HuH-7.5 (cell line): ENCODE measurements at regions not wholly inside any gene's neighbourhood (a gene's known extent, or its start where the extent isn't known, plus 50 kb on each side); places are given as distances from the start of the nearest gene placed in this dataset.
"Not testable (repeated sequence)": the region's sequence is repeated elsewhere in the genome, so short reads cannot be mapped to it uniquely, and the experiment has no call there.

Experiments
- DNase-seq: peaks from one replicate; pipeline ENCODE4 v3.0.0; 2011; ENCODE audit warnings: low spot score

DNA sequence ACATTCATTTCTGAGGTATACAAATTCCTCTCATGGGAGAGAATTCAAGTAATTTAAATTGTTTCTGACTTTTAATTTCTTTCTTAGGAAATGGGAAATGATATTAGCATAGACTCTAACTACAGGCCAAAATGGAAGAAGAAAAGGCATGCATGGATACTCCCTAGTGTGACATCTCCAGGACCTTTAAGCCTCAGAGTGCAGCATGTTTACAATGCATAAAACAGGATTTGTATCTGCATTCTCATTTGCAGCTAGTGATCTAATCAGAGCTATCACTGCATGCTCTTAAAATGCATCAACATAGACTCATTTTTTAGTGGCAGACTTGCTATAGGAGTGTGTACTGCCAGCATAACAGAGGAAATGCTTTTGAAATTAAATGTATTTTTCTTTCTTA, 224.6 kb upstream of the GOT2 start:
- no peak for DNase-seq

DNA sequence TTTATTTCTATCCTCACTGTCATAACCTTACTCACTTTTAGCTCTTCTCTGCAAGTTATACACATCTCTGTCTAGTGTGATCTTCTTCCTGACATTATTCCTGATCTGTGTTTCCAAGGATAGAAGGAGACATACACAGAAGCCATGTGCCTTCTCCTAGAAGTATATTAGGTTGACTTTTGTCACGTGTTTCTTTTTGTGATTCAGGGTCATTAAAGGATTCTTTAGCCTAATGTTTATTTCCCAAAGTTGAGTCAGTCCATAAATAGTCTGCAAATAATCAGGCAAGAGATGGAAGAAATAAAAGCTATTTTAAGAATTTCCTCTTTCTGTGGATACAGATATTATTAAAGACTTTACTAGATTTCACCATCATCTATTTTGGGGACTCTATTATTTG, 214.1 kb upstream of the GOT2 start:
- DNase-seq, result no peak

DNA sequence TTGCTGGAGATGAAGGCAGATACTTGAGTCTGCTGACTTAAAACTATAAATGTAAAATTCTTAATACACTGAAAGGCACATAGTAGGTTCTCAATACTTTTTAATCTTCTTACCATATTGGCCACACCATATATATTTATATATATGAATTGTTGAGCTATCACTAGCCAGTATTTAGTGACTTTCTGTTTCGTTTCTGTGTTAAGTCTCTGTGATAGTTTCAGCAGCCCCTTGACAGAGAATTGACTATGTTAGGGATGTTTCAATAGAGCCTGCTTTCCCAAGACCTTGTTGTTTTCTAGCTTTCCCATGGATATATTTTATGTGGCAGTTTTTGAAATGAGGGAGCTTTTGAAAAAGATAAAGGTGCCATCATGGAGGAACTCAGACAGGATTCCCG, 206.5 kb upstream of the GOT2 start:
- no peak for DNase-seq

DNA sequence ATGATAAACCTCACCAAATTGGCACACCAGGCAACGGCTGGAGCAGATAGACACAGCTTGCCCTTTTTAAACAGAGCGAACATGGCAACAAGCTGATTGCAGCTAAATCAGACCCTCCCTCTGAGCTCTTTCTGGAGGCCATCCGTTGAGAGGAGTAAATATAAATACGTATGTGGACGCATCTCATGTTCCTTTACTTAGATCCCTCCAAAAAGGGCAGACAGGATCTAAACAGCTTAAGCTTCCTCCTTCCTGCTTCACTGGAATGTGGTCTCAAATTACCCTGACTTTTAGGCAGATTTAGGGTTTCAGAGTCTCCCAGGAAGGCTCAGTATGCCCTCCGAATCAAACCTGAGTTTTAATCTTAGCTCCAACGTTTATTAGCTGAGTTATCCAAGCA, 204.7 kb upstream of the GOT2 start:
- no peak for DNase-seq

DNA sequence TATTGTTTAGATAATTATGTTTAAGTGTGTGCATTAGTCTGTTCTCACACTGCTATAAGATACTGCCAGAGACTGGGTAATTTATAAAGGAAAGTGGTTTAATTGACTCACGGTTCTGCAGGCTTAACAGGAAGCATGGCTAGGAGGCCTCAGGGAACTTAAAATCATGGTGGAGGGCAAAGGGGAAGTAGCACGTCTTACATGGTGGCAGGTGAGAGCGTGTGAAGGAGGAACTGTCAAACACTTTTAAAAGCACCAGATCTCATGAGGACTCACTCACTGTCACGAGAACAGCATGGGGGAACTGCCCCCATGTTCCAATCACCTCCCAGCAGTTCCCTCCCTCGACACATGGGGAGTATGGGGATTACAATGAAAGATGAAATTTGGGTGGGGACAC, 203.5 kb upstream of the GOT2 start:
- DNase-seq, result no peak

DNA sequence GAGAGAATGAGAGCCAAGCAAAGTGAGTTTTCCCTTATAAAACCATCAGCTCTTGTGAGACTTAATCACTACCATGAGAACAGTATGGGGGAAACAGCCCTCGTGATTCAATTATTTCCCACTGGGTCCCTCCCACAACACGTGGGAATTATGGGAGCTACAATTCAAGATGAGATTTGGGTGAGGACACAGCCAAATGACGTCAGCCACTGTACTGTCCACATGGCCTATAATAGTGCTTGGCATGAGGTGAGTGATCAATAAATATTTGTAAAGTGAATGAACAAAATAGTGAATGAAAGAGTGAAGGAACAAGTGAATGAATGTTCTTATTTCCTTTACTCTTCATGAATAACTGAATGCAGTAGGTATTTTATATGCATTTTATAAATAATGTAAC, 199.1 kb upstream of the GOT2 start:
- no peak for DNase-seq

DNA sequence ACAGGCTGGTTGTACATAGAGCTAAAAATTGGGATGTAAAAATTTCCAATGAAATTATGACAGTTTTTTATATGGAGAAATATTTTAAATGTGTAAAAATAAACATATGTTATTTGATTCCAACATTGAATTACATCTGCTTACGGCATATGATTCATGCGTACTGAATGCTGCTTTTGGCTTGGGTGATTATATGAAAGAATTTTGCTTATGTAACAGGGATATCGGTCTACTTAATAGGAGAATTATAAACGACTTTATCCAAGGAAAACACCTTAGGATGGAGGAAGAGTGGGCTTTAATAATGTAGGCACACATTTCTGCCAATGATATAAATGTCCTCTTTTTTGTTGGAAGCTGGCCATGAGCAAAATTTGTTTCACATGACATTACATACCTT, 197.3 kb upstream of the GOT2 start:
- DNase-seq, result no peak

DNA sequence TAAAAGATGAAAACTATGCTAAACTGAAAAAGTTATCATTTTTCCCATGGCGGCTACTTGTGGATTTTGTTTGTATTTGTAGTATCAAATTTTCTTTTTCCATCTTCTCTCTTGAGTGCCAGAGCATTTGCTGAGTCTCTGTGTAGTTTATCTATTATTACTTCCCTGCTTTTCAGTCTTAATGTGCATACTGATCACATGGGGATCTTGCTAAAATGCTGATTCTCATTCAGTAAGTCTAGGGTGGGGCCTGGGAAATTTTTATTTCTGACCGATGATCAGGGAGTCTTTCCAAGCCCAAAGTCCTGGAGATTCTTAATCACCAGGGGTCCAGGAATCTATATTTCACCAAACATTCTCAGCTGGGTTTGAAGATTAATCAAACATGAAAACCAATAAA, 189.0 kb upstream of the GOT2 start:
- no peak for DNase-seq

DNA sequence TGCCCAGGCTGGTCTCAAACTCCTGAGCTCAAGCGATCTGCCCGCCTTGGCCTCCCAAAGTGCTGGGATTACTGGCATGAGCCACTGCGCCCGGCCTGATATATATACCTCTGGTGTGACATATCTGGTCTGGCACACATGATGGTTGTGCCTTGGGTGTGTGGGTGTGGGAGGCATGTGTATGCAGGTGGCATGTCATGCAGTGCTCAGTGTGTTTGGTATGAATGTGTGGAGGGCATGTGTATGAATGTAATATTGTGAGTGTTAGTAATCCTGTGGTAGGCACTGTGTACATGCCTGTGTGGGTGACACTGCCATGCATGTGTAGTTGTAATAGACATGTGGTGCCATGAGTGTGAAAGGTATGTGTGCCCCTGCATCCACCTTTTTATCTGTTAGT, 179.3 kb upstream of the GOT2 start:
- no peak for DNase-seq

DNA sequence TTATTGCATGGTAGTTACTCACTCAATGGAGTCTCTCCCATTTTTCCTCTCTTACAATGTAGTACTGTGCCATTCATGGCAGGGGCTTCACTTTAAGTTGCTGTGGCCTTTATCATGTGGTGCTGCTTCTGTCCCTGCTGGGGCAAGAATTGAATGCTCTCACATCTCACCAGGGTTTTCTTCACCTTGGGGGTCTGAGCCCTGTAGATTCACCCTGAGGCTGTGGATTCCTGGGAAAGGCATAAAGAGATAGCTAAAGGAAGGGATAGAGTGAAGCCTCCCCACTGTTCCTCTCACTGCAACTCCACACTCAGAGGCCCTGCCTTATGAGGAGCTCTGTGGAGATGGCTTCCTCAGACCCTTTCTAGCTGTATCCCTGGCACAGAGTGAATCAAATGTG, 178.5 kb upstream of the GOT2 start:
- no peak for DNase-seq

DNA sequence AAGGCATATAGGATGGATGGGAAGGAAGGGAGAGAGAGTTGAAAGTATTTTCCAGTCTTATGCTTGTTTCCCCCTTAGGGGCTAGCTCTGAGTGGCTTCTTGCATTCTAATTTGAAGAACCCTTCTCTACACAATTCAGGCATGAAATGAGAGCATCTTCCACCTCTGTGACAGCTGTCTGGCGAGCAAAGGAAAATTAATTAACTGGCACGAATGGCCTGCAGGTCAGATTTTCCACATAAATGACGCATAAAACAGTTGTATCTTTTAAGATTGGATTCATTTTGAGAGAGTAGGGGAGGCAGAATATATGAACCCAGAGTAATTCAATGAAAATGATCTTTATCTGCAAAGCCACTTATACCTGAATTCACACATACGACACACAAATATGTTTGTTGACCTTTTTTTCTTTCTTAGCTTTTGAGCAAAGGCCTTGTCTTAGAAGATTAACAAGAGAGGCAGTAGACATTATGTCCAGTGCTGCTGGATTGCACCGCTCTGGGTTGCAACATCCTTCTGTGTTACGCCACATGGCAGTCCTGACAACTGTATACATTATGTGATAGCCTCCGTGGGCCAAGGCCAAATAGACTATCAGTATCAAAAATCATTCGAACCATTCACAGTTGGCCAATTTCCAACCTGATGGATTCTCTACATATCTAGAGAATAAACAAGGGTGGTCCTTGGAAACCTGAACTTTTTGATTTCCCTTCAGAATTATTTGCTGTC, 173.0 kb upstream of the GOT2 start:
- DNase-seq, result no peak

DNA sequence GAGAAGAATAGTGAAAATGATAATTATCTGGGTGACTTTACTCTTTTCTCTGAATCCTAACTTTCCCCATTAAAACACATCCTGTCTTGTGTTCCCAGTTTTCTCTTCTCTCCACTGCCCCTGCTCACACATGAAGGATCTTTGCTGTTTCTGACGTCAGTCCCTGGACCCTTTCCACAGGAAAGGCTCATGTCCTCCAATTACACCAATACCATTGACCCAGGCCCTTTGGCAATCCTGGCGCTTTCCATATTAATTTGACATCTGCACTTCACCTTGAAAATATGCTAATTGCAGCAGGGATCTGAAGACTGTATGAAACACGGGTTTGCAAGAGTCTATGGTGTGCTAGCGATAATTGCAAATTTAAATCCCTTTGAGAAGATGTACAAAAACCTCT, 170.2 kb upstream of the GOT2 start:
- no peak for DNase-seq

DNA sequence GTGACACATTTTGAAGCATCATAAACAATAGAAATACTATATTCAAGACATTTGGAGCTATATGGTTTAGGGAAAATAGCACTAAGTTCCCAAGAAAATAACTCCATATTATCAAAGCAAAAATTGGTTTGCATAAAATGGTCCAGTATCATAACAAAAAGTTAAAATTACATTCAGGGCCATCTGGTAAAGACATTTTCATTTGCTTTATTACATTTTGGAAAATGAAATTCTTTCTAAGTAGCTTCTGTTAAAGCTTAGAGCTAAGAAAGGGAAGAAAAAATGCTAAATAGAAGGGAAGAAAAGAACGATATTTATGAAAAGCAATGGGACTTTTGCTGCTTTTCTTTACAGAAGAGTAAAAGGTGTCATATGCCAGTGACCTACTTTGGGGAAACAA, 155.4 kb upstream of the GOT2 start:
- no peak for DNase-seq

DNA sequence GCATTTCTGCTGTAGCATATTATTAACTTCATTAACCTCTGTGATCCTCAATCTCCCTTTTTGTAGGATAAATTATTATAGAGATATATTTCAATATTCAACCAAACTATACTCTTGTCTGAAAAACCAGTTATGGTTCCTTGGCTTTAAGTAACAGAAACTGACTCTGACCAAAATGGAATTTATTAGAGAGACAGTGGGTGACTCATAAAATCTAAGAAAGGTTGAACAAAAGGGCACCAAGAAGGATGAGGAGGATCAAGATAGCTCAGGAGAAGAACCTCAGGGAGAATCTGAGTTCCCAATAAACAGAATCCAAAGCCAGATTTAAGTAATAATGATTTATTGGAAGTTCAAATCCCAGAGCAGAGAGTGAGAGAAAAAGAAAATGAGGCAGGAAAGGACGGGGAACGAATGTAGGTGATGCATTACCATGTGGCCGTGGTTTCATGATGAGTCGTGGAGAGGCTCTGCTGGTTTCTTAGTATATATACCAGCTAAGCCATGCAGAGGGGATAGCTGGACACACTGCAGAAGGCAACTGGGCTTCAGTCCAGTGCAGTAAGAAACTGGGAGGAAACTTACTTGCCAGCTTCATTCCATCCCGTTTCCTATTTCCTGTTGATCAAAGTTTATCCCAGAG, 151.5 kb upstream of the GOT2 start:
- no peak for DNase-seq

DNA sequence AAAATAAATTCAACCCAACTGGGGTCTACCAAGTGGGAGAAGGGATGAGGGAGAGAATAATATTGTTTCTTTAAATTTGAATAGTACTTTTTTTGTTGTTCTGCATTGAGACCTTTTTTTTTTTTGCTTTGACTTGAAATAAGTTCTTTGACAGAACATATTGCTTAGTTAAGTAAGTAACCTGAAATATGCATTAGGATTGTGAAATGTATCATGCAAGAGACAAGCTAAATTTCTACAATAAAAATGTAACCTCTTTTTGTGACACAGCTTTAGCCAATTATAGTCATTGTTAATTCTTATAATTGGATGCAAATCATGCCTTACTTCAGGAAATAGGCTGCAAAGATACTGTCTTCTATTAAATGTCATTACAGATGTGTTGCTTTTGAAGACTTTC, 150.0 kb upstream of the GOT2 start:
- DNase-seq, result no peak

DNA sequence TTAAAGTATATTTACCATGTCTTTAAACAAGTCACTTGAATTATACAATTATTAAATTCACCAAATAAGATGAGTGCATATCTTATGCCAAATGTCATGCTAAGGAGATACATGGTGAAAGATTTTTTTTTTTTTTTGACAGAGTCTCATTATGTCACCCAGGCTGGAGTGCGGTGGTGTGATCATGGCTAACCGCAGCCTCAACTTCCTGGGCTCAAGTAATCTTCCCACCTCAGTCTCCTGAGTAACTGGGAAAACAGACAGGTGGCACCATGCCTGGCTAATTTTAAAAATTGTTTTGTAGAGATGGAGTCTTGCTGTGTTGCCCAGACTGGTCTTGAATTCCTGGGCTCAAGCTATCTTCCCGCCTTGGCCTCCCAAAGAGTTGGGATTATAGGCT, 149.0 kb upstream of the GOT2 start:
- DNase-seq, result no peak

DNA sequence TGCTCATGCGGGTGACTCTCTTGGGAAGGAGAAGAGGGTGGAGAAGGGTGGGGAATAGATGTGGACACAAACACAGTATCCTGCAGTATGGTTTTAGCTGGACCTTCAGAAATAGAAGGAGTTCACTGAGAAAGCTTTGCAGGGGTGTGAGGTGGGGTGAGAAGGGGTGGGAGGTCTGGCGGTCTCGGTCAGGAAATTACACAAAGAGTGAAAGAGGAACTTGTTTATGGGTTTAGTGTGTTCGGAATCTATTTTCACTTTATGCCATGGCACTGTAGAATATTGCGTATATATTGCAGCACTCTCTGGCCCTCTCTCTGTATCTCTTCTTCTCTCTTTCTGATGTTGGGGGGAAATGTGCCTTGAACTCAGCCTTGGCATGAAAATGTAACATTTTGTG, 148.2 kb upstream of the GOT2 start:
- no peak for DNase-seq

DNA sequence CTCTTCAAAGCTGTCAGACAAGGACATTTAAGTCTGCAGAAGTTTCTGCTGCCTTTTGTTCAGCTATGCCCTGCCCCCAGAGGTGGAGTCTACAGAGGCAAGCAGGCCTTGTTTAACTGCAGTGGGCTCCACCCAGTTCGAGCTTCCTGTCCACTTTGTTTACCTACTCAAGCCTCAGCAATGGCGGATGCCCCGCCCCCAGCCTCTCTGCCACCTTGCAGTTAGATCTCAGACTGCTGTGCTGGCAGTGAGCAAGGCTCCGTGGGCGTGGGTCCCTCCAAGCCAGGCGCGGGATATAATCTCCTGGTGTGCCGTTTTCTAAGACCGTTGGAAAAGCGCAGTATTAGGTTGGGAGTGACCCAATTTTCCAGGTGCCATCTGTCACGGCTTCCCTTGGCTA, 144.5 kb upstream of the GOT2 start:
- not testable (repeated sequence) for DNase-seq

DNA sequence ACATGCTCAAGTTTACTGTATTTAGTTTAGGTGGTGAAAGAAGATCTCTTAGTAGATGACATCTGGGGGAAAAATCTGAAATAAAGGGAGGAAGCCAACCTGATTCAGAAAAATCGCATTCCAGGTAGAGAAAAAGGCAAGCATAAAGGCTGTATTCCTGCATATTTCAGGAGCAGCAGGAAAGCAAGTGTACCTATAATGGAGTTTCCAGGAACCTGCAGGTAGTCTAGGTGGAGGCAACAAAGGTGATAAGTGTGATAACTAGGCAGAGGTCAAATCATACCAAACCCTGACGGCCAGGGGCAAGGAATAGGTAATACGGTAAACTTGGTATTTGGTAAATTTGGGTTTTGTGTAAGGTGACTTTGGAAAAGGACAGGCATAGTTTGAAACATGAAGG, 132.8 kb upstream of the GOT2 start:
- no peak for DNase-seq

DNA sequence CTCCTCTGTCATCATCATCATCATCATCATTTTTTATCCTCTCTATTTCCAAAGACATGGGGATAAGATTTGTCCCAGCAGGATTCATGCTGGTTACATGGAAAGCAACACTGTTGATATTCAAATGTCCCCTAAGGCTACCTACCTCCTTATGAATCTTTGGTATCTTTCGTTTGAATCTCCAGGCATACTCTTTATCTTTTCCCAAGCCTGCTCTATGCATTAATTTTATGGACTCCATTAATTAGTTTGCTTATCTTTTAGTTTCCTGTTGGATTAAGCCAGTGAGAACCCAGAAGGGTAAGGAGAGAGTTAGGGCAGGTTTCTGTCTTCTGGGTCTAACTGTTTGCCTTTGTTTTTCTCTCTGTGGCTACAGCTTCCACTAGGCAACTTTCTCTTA, 129.6 kb upstream of the GOT2 start:
- no peak for DNase-seq

DNA sequence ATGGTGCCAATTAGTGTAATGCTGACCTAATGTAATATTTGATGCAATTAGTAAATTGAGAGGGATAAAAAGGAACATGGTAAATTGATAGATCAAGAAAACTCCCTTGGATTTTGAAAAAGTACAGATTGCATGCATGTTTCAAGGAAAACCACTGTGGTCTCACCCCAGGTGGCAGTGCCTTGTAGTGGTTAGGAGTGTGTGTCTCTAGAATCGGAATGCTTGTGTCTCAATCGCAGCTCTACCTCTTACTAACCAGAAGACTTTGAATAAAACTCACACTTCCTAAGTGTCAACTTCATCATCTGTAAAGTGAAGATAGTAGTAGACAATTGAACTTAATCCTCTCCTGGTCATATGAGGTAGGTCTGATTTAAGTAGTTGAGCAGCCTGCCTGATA, 128.9 kb upstream of the GOT2 start:
- no peak for DNase-seq

DNA sequence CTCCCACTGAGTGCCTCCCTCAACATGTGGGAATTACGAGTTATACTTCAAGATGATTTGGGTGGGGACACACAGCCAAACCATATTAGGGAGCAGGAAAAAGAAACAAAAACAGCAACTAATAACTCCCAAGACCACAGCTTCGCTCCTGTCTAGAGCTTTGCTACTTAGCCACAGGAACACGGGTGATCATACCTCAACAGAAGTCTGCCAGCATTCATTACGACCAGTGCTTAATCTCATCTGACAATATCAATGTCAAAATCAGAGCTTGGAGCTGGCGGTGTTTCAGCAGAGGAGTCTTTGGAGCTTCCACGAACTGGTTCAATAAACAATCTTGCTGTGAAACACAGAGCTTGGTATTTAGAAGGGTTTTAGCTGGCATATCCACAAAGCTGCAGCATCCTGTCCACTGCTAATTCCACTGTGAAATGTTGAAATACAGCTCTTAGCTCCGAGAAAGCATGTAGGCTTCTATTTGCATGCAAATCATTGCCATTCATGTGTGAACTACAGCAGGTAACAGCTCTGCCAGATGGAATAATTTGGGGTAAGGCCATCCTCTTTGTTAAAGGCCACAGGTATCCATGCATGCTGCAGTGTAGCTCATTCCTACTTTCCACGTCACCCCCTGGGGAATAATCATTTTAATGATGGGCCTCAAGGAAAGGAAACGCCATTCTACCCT, 128.4 kb upstream of the GOT2 start:
- DNase-seq, result no peak

DNA sequence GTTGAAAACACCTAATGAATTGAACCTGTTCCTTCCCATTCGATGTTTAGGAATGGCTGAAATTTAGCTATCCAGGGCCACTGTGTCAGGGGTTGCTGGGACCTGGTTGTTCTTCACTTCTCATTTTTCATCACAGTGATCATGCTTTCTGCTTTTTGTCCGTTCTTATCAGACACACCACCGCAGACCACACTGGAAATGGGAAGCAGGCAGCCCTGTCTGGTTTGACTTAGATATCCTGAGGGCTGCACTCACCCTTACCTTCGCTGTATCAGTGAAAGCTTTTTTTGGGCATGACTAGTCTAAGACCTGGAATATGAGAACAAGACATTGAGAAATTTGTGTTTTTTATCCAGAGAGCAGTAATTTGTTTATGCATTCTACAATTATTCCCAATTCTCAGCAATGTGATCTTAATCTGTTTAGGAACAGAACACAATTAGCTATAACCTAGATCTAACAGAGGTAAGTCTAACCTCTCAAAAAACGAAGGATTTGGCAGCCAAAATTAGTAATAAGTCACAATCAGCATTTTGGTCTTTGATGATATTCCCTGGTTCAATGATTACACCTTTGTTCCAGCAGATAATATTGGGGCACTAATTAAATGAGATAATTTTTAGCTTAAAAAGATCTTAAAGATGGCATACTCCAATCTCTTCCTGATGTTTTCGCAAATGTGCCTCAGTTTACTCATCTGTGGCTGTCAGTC, 126.0 kb upstream of the GOT2 start:
- DNase-seq, result no peak
